CD4-positive, alpha-beta T cell (primary cell): ENCODE measurements at regions not wholly inside any gene's neighbourhood (a gene's known extent, or its start where the extent isn't known, plus 50 kb on each side); places are given as distances from the start of the nearest gene placed in this dataset.

Experiments used
- ATAC-seq: fragments of 200-7000 bp; cut with Tn5 transposase; one replicate; pipeline ENCODE4 v1.10.0; 2022; ENCODE audit warnings: mild to moderate bottlenecking; ENCODE audit not compliant: poor library complexity
- CTCF ChIA-PET: fragments of 350-600 bp; sonication (Branson Sonifier 250); formaldehyde crosslinking; loops from one replicate; lab custom pipeline; 2021; ENCODE audit warnings: antibody characterized with exemption, inconsistent platforms; lab: Charles Lee
- POLR2A ChIA-PET: fragments of 350-600 bp; sonication (Branson Sonifier 250); formaldehyde crosslinking; loops from one replicate; lab custom pipeline; 2021; ENCODE audit warnings: antibody characterized with exemption, inconsistent platforms; lab: Charles Lee
- DNase-seq, 14 experiments: peaks; one replicate each; pipeline ENCODE4 v3.0.0-alpha.2; 2013 to 2020; ENCODE audit warnings: mixed read lengths in 2 of 14
- H3K27ac ChIP-seq, 2 donors: one replicate each; pipeline versions ENCODE4 v1.5.1 to v1.7.0; 2013; ENCODE audit warnings: low read length in 2 of 2, low read depth in 1 of 2, mild to moderate bottlenecking in 1 of 2
- H3K27me3 ChIP-seq, 2 experiments: 1 replicate in 1 of 2; 2 replicates in 1 of 2; pipeline versions ENCODE4 v1.6.1 to v1.7.0; 2013; ENCODE audit warnings: low read length in 2 of 2, control low read depth in 1 of 2, mild to moderate bottlenecking in 1 of 2, moderate library complexity in 1 of 2; ENCODE audit not compliant: insufficient read depth in 2 of 2, control insufficient read depth in 1 of 2
- H3K36me3 ChIP-seq: one replicate; pipeline ENCODE4 v1.6.1; 2013; ENCODE audit warnings: low read length, control low read depth; ENCODE audit not compliant: insufficient read depth
- H3K4me1 ChIP-seq: one replicate; pipeline ENCODE4 v1.6.1; 2013; ENCODE audit warnings: low read length, control low read depth; ENCODE audit not compliant: insufficient read depth
- H3K4me3 ChIP-seq: one replicate; pipeline ENCODE4 v1.5.1; 2013; ENCODE audit warnings: mild to moderate bottlenecking, low read length, moderate library complexity
- H3K9me3 ChIP-seq, 2 experiments: 1 replicate in 1 of 2; 2 replicates in 1 of 2; pipeline versions ENCODE4 v1.6.1 to v1.7.0; 2013; ENCODE audit warnings: low read length in 2 of 2, mild to moderate bottlenecking in 2 of 2, control low read depth in 1 of 2, moderate library complexity in 1 of 2; ENCODE audit not compliant: control insufficient read depth in 1 of 2, insufficient read depth in 1 of 2
- H3K27ac Mint-ChIP-seq: one replicate; pipeline ENCODE4 v1.8.0; 2020; ENCODE audit warnings: mixed read lengths
- H3K27me3 Mint-ChIP-seq: one replicate; pipeline ENCODE4 v1.8.0; 2021; ENCODE audit warnings: mixed read lengths
- H3K36me3 Mint-ChIP-seq: one replicate; pipeline ENCODE4 v1.8.0; 2021; ENCODE audit warnings: low read depth, mixed read lengths
- H3K4me1 Mint-ChIP-seq: one replicate; pipeline ENCODE4 v1.8.0; 2021; ENCODE audit warnings: low read depth, mixed read lengths
- H3K4me3 Mint-ChIP-seq: one replicate; pipeline ENCODE4 v1.8.0; 2020; ENCODE audit warnings: mild to moderate bottlenecking, mixed read lengths
- H3K9me3 Mint-ChIP-seq: one replicate; pipeline ENCODE4 v1.8.0; 2020; ENCODE audit warnings: mixed read lengths
- intact Hi-C, 2 experiments: fragments of 100-400 bp; cut with DNase I in 1 of 2; cut with micrococcal nuclease in 1 of 2; formaldehyde crosslinking; loops; one replicate each; pipeline versions ENCODE4 v1.15.1 to v1.9.0; 2023 to 2025; cut with DNase I, micrococcal nuclease
- TF ChIP-seq, protein P1 (sequence below): fragments of 200-600 bp; IDR thresholded peaks from one replicate; pipeline ENCODE4 v1.8.0; 2022; ENCODE audit warnings: antibody characterized with exemption, mild to moderate bottlenecking

- TF ChIP-seq, protein P1, sequence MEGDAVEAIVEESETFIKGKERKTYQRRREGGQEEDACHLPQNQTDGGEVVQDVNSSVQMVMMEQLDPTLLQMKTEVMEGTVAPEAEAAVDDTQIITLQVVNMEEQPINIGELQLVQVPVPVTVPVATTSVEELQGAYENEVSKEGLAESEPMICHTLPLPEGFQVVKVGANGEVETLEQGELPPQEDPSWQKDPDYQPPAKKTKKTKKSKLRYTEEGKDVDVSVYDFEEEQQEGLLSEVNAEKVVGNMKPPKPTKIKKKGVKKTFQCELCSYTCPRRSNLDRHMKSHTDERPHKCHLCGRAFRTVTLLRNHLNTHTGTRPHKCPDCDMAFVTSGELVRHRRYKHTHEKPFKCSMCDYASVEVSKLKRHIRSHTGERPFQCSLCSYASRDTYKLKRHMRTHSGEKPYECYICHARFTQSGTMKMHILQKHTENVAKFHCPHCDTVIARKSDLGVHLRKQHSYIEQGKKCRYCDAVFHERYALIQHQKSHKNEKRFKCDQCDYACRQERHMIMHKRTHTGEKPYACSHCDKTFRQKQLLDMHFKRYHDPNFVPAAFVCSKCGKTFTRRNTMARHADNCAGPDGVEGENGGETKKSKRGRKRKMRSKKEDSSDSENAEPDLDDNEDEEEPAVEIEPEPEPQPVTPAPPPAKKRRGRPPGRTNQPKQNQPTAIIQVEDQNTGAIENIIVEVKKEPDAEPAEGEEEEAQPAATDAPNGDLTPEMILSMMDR, result no peak
- ATAC-seq, result no peak
- Histone ChIP-seq H3K27me3 (no peaks in the 10 kb centered on the region), H3K9me3 (peaks cover 0 to 4% of the 10 kb centered on the region in 2 experiments), H3K4me3 (no peak overlapping the region), H3K27ac (no peak overlapping the region), H3K4me1 (no peaks in the 10 kb centered on the region), H3K36me3 (no peaks in the 10 kb centered on the region)
- H3K4me3 Mint-ChIP-seq, result no peak overlapping the region
- H3K9me3 Mint-ChIP-seq, result peaks cover 10% of the 10 kb centered on the region
- H3K4me1 Mint-ChIP-seq, result no peaks in the 10 kb centered on the region
- intact Hi-C loops, result no loop called here
- H3K27me3 Mint-ChIP-seq, result no peaks in the 10 kb centered on the region
- H3K36me3 Mint-ChIP-seq, result no peaks in the 10 kb centered on the region
- DNase-seq, result no peak
- POLR2A ChIA-PET, result no interaction called here
- no peak overlapping the region for H3K27ac Mint-ChIP-seq
- CTCF ChIA-PET, result no interaction called here
These were observed 232.0 kb upstream of the GRIA1 start for GRCh38 chr5:153258469-153258868.

DNA sequence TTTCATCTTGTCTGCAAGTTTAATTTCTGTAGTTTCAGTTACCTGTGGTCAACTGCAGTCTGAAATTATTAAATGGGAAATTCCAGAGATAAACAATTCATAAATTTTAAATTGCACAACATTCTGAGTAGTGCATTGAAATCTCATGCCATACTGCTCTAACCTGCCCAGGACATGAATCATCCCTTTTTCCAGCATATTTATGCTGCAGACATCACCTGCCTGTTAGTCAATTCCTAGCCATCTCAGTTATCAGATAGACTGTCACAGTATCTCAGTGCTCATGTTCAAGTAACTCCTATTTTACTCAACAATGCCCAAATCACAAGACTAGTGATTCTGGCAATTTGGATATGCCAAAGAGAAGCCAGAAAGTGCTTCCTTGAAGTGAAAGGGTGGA is 223.0 kb upstream of the GRIA1 start:
- Histone ChIP-seq H3K4me3 (no peak overlapping the region), H3K4me1 (no peaks in the 10 kb centered on the region), H3K9me3 (peaks cover 0 to 10% of the 10 kb centered on the region in 2 experiments), H3K27ac (no peak overlapping the region), H3K36me3 (no peaks in the 10 kb centered on the region), H3K27me3 (no peaks in the 10 kb centered on the region)
- CTCF ChIA-PET, result no interaction called here
- TF ChIP-seq, protein P1, result no peak
- Mint-ChIP-seq H3K27ac (no peak overlapping the region), H3K36me3 (no peaks in the 10 kb centered on the region), H3K9me3 (peaks cover 8% of the 10 kb centered on the region), H3K27me3 (no peaks in the 10 kb centered on the region), H3K4me3 (no peak overlapping the region), H3K4me1 (no peaks in the 10 kb centered on the region)
- DNase-seq (no peak), ATAC-seq (no peak)
- intact Hi-C loops, result no loop called here
- POLR2A ChIA-PET, result no interaction called here

DNA sequence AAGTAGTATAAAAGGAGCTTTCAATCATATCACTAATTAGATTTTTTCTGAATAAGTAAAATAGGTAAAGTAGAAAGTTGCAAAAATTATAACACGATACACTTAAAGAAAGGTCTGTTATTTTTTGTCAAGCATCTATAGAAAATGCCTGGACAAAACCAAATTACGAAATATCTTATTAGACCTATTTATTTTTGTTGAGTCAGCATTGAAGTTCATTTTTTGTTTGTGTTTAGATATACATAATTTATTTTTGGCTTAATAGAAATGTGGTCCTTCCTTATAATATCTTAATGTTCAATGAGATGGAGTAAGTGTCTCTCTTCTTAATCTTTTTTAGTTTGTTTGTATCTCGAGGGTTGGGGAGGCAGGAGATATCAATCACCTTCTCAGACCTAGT is 214.8 kb upstream of the GRIA1 start:
- Histone ChIP-seq H3K9me3 (peaks cover 0 to 3% of the 10 kb centered on the region in 2 experiments), H3K4me3 (no peak overlapping the region), H3K27me3 (no peaks in the 10 kb centered on the region), H3K4me1 (no peaks in the 10 kb centered on the region), H3K36me3 (no peaks in the 10 kb centered on the region), H3K27ac (no peak overlapping the region)
- ATAC-seq (no peak), DNase-seq (no peak)
- ChIA-PET POLR2A (no interaction called here), CTCF (no interaction called here)
- peaks cover 12% of the 10 kb centered on the region for H3K9me3 Mint-ChIP-seq
- H3K36me3 Mint-ChIP-seq, result no peaks in the 10 kb centered on the region
- H3K27me3 Mint-ChIP-seq, result no peaks in the 10 kb centered on the region
- H3K4me3 Mint-ChIP-seq, result no peak overlapping the region
- no peak overlapping the region for H3K27ac Mint-ChIP-seq
- intact Hi-C loops, result no loop called here
- TF ChIP-seq, protein P1, result no peak
- H3K4me1 Mint-ChIP-seq, result no peaks in the 10 kb centered on the region
